ENCODE measurements at regions not wholly inside any gene's neighbourhood (a gene's known extent, or its start where the extent isn't known, plus 50 kb on each side); places are given as distances from the start of the nearest gene placed in this dataset.

GRCh38 chr7:125559921-125560320 is 630.3 kb upstream of the POT1 start:
- no peak for DNase-seq

- DNase-seq: no peak
These were observed 626.3 kb upstream of the POT1 start for GRCh38 chr7:125555916-125556315.

- no peak for DNase-seq
These were observed 621.4 kb upstream of the POT1 start for GRCh38 chr7:125551008-125551407.

- no peak for DNase-seq
These were observed 617.9 kb upstream of the POT1 start for GRCh38 chr7:125547505-125547904.

GRCh38 chr7:125530553-125530952 is 600.9 kb upstream of the POT1 start:
- DNase-seq: no peak

GRCh38 chr7:125529249-125529648 is 599.6 kb upstream of the POT1 start:
- DNase-seq: no peak

GRCh38 chr7:125526958-125527357 is 597.3 kb upstream of the POT1 start:
- no peak for DNase-seq

GRCh38 chr7:125526092-125526491 is 596.5 kb upstream of the POT1 start:
- DNase-seq: no peak

- no peak for DNase-seq
These were observed 586.6 kb upstream of the POT1 start for GRCh38 chr7:125516194-125516593.

GRCh38 chr7:125512373-125512772 is 582.7 kb upstream of the POT1 start:
- no peak for DNase-seq

GRCh38 chr7:125511310-125511709 is 581.7 kb upstream of the POT1 start:
- no peak for DNase-seq

- DNase-seq: no peak
These were observed 576.7 kb upstream of the POT1 start for GRCh38 chr7:125506331-125506730.

GRCh38 chr7:125504848-125505247 is 575.2 kb upstream of the POT1 start:
- no peak for DNase-seq

- no peak for DNase-seq
These were observed 566.4 kb upstream of the POT1 start for GRCh38 chr7:125495997-125496396.

GRCh38 chr7:125492521-125492920 is 562.9 kb upstream of the POT1 start:
- no peak for DNase-seq

GRCh38 chr7:125491137-125491536 is 561.5 kb upstream of the POT1 start:
- no peak for DNase-seq

GRCh38 chr7:125490167-125490566 is 560.5 kb upstream of the POT1 start:
- no peak for DNase-seq

- no peak for DNase-seq
These were observed 555.6 kb upstream of the POT1 start for GRCh38 chr7:125485223-125485622.

- no peak for DNase-seq
These were observed 555.1 kb upstream of the POT1 start for GRCh38 chr7:125484755-125485154.

GRCh38 chr7:125481323-125481722 is 551.7 kb upstream of the POT1 start:
- DNase-seq: no peak

- no peak for DNase-seq
These were observed 551.1 kb upstream of the POT1 start for GRCh38 chr7:125480762-125481161.

GRCh38 chr7:125468855-125469174 is 539.2 kb upstream of the POT1 start:
- no peak for DNase-seq

- no peak for DNase-seq
These were observed 538.6 kb upstream of the POT1 start for GRCh38 chr7:125467996-125468854.

GRCh38 chr7:125465527-125465926 is 535.9 kb upstream of the POT1 start:
- DNase-seq: no peak

- DNase-seq: no peak
These were observed 533.0 kb upstream of the POT1 start for GRCh38 chr7:125462615-125463014.
